ENCODE measurements at regions not wholly inside any gene's neighbourhood (a gene's known extent, or its start where the extent isn't known, plus 50 kb on each side); places are given as distances from the start of the nearest gene placed in this dataset.

DNA sequence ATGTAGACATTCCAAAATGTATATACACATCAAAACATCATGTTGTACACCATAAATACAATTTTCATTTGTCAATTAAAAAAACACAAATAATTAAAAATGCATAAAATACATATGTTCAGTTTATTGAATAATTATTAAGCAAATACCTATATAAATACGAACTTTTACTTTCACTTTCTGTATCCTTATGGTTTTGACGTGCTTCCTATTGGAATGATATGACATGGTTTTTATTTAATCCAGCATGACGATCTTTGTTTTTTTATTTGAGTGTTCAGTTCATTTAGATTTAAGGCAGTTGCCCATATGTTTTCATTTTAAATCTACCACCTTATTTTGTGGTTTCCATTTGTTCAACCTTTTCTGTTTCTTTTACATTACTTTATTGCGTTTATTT, 198.3 kb upstream of the PLET1 start (continued):
- TF ChIP-seq, protein P1, sequence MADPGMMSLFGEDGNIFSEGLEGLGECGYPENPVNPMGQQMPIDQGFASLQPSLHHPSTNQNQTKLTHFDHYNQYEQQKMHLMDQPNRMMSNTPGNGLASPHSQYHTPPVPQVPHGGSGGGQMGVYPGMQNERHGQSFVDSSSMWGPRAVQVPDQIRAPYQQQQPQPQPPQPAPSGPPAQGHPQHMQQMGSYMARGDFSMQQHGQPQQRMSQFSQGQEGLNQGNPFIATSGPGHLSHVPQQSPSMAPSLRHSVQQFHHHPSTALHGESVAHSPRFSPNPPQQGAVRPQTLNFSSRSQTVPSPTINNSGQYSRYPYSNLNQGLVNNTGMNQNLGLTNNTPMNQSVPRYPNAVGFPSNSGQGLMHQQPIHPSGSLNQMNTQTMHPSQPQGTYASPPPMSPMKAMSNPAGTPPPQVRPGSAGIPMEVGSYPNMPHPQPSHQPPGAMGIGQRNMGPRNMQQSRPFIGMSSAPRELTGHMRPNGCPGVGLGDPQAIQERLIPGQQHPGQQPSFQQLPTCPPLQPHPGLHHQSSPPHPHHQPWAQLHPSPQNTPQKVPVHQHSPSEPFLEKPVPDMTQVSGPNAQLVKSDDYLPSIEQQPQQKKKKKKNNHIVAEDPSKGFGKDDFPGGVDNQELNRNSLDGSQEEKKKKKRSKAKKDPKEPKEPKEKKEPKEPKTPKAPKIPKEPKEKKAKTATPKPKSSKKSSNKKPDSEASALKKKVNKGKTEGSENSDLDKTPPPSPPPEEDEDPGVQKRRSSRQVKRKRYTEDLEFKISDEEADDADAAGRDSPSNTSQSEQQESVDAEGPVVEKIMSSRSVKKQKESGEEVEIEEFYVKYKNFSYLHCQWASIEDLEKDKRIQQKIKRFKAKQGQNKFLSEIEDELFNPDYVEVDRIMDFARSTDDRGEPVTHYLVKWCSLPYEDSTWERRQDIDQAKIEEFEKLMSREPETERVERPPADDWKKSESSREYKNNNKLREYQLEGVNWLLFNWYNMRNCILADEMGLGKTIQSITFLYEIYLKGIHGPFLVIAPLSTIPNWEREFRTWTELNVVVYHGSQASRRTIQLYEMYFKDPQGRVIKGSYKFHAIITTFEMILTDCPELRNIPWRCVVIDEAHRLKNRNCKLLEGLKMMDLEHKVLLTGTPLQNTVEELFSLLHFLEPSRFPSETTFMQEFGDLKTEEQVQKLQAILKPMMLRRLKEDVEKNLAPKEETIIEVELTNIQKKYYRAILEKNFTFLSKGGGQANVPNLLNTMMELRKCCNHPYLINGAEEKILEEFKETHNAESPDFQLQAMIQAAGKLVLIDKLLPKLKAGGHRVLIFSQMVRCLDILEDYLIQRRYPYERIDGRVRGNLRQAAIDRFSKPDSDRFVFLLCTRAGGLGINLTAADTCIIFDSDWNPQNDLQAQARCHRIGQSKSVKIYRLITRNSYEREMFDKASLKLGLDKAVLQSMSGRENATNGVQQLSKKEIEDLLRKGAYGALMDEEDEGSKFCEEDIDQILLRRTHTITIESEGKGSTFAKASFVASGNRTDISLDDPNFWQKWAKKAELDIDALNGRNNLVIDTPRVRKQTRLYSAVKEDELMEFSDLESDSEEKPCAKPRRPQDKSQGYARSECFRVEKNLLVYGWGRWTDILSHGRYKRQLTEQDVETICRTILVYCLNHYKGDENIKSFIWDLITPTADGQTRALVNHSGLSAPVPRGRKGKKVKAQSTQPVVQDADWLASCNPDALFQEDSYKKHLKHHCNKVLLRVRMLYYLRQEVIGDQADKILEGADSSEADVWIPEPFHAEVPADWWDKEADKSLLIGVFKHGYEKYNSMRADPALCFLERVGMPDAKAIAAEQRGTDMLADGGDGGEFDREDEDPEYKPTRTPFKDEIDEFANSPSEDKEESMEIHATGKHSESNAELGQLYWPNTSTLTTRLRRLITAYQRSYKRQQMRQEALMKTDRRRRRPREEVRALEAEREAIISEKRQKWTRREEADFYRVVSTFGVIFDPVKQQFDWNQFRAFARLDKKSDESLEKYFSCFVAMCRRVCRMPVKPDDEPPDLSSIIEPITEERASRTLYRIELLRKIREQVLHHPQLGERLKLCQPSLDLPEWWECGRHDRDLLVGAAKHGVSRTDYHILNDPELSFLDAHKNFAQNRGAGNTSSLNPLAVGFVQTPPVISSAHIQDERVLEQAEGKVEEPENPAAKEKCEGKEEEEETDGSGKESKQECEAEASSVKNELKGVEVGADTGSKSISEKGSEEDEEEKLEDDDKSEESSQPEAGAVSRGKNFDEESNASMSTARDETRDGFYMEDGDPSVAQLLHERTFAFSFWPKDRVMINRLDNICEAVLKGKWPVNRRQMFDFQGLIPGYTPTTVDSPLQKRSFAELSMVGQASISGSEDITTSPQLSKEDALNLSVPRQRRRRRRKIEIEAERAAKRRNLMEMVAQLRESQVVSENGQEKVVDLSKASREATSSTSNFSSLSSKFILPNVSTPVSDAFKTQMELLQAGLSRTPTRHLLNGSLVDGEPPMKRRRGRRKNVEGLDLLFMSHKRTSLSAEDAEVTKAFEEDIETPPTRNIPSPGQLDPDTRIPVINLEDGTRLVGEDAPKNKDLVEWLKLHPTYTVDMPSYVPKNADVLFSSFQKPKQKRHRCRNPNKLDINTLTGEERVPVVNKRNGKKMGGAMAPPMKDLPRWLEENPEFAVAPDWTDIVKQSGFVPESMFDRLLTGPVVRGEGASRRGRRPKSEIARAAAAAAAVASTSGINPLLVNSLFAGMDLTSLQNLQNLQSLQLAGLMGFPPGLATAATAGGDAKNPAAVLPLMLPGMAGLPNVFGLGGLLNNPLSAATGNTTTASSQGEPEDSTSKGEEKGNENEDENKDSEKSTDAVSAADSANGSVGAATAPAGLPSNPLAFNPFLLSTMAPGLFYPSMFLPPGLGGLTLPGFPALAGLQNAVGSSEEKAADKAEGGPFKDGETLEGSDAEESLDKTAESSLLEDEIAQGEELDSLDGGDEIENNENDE (IDR thresholded peaks at IDR 0.05; ENCODE audit: insufficient replicate concordance, low read length) = no peak
- TF ChIP-seq PHF8 (conservative IDR thresholded peaks at IDR 0.05; ENCODE audit: low read depth, low read length) (no peak), SRF (IDR thresholded peaks at IDR 0.05; ENCODE audit: low read depth, low read length) (no peak), KDM1A (IDR thresholded peaks at IDR 0.05; ENCODE audit: borderline replicate concordance, low read length) (no peak), EP300 (IDR thresholded peaks at IDR 0.05; ENCODE audit: borderline replicate concordance in 1 of 2, low read depth in 2 of 2, low read length in 2 of 2) (no peak), SIN3A (conservative IDR thresholded peaks at IDR 0.05 in 1 of 2, IDR thresholded peaks at IDR 0.05 in 1 of 2; ENCODE audit: low read depth in 1 of 2, low read length in 2 of 2) (no peak), RXRA (IDR thresholded peaks at IDR 0.05; ENCODE audit: insufficient read depth, low read depth, low read length) (no peak), MAFK (IDR thresholded peaks at IDR 0.05; ENCODE audit: low read depth, low read length) (no peak), SIRT6 (IDR thresholded peaks at IDR 0.05; ENCODE audit: low read length) (no peak), SIX5 (IDR thresholded peaks at IDR 0.05; ENCODE audit: low read depth, low read length) (no peak), CTBP2 (IDR thresholded peaks at IDR 0.05; ENCODE audit: borderline replicate concordance, insufficient read depth, insufficient read length, low read length) (no peak), GABPA (IDR thresholded peaks at IDR 0.05; ENCODE audit: borderline replicate concordance, insufficient read depth, low read length) (no peak)

All from H1 (cell line).